Right lobe of liver (tissue), 4 donors: ENCODE measurements at regions not wholly inside any gene's neighbourhood (a gene's known extent, or its start where the extent isn't known, plus 50 kb on each side); places are given as distances from the start of the nearest gene placed in this dataset.

Source experiments
- POLR2A ChIP-seq: fragments of 450-650 bp; IDR thresholded peaks from one replicate; pipeline ENCODE4 v1.6.1; 2017; ENCODE audit warnings: antibody characterized with exemption, mild to moderate bottlenecking
- TF ChIP-seq, protein P1 (sequence below), 4 donors: fragments of 200-600 bp in 3 of 4; fragments of 450-650 bp in 1 of 4; IDR thresholded peaks; one replicate each; pipeline versions ENCODE4 v1.5.1 to v1.8.0; 2016 to 2022; ENCODE audit warnings: antibody characterized with exemption in 4 of 4, mild to moderate bottlenecking in 2 of 4
- donor health status: DM: no; HTN: no; CAD: no.
- donor health status: DM: no; HTN: no; CAD: no.
- donor health status: DM: no; HTN: yes; CAD: no.

- TF ChIP-seq, protein P1, sequence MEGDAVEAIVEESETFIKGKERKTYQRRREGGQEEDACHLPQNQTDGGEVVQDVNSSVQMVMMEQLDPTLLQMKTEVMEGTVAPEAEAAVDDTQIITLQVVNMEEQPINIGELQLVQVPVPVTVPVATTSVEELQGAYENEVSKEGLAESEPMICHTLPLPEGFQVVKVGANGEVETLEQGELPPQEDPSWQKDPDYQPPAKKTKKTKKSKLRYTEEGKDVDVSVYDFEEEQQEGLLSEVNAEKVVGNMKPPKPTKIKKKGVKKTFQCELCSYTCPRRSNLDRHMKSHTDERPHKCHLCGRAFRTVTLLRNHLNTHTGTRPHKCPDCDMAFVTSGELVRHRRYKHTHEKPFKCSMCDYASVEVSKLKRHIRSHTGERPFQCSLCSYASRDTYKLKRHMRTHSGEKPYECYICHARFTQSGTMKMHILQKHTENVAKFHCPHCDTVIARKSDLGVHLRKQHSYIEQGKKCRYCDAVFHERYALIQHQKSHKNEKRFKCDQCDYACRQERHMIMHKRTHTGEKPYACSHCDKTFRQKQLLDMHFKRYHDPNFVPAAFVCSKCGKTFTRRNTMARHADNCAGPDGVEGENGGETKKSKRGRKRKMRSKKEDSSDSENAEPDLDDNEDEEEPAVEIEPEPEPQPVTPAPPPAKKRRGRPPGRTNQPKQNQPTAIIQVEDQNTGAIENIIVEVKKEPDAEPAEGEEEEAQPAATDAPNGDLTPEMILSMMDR (IDR thresholded peaks at IDR 0.05) = no peak
- no peak for TF ChIP-seq POLR2A
Observed at GRCh38 chrX:18102006-18102405, 118.7 kb downstream of the BEND2 start.
